Fibroblast of mammary gland (primary cell): ENCODE measurements at regions not wholly inside any gene's neighbourhood (a gene's known extent, or its start where the extent isn't known, plus 50 kb on each side); places are given as distances from the start of the nearest gene placed in this dataset.

Experiments used
- DNase-seq: peaks from one replicate; pipeline ENCODE4 v3.0.0-alpha.2; 2010; ENCODE audit warnings: low read depth
- H3K4me3 ChIP-seq: 2 replicates; pipeline ENCODE4 v1.5.1; 2011; ENCODE audit warnings: low read depth, mild to moderate bottlenecking, low read length, moderate library complexity; ENCODE audit not compliant: control insufficient read depth
- CTCF ChIP-seq: conservative IDR thresholded peaks from 2 replicates; pipeline ENCODE4 v1.5.1; 2011; ENCODE audit warnings: low read depth, low read length, inconsistent platforms; ENCODE audit not compliant: control insufficient read depth, insufficient read depth

- TF ChIP-seq CTCF: peak; percentile 40
- H3K4me3 ChIP-seq: no peak overlapping the region
- DNase-seq: peak; percentile 10
These were observed 425.7 kb downstream of the LRATD1 start for GRCh38 chr2:15058015-15058720.

GRCh38 chr2:15058721-15059157 lies 426.2 kb downstream of the LRATD1 start:
- no peak for TF ChIP-seq CTCF
- no peak overlapping the region for H3K4me3 ChIP-seq
- no peak for DNase-seq

- H3K4me3 ChIP-seq: no peak overlapping the region
- DNase-seq: no peak
- TF ChIP-seq CTCF: no peak
These were observed 427.5 kb downstream of the LRATD1 start for GRCh38 chr2:15059870-15060512.

- TF ChIP-seq CTCF: no peak
- DNase-seq: no peak
- no peak overlapping the region for H3K4me3 ChIP-seq
These were observed 428.8 kb downstream of the LRATD1 start for GRCh38 chr2:15061268-15061667.

- no peak for TF ChIP-seq CTCF
- H3K4me3 ChIP-seq: no peak overlapping the region
- DNase-seq: no peak
These were observed 433.6 kb downstream of the LRATD1 start for GRCh38 chr2:15066138-15066537.

- peak; percentile 55 for DNase-seq
- no peak for TF ChIP-seq CTCF
- no peak overlapping the region for H3K4me3 ChIP-seq
These were observed 436.6 kb downstream of the LRATD1 start for GRCh38 chr2:15069149-15069548.

GRCh38 chr2:15072836-15073235 lies 440.3 kb downstream of the LRATD1 start:
- DNase-seq: no peak
- no peak overlapping the region for H3K4me3 ChIP-seq
- TF ChIP-seq CTCF: no peak
